GM12801 (cell line): ENCODE measurements at regions not wholly inside any gene's neighbourhood (a gene's known extent, or its start where the extent isn't known, plus 50 kb on each side); places are given as distances from the start of the nearest gene placed in this dataset.

Experiments used
- CTCF ChIP-seq: IDR thresholded peaks from one replicate; pipeline ENCODE4 v1.5.1; 2011; ENCODE audit warnings: control low read depth; ENCODE audit not compliant: insufficient read length; ENCODE audit errors: extremely low read depth

- no peak for TF ChIP-seq CTCF
Observed at GRCh38 chr2:118239284-118239683, 151.0 kb downstream of the INSIG2 start.

GRCh38 chr2:118237451-118237850 lies 149.2 kb downstream of the INSIG2 start:
- no peak for TF ChIP-seq CTCF

- no peak for TF ChIP-seq CTCF
Observed at GRCh38 chr2:118232796-118233195, 144.5 kb downstream of the INSIG2 start.

- TF ChIP-seq CTCF: no peak
Observed at GRCh38 chr2:118232391-118232790, 144.1 kb downstream of the INSIG2 start.

- no peak for TF ChIP-seq CTCF
Observed at GRCh38 chr2:118231759-118232158, 143.5 kb downstream of the INSIG2 start.

GRCh38 chr2:118227698-118228508 lies 139.6 kb downstream of the INSIG2 start:
- TF ChIP-seq CTCF: no peak

GRCh38 chr2:118225666-118226065 lies 137.4 kb downstream of the INSIG2 start:
- no peak for TF ChIP-seq CTCF
